ENCODE measurements at regions not wholly inside any gene's neighbourhood (a gene's known extent, or its start where the extent isn't known, plus 50 kb on each side); places are given as distances from the start of the nearest gene placed in this dataset.

- Histone ChIP-seq H3F3A (ENCODE audit: low read length, unreplicated experiment) (no peaks in the 10 kb centered on the region), H3K4me3 (ENCODE audit: low read length) (no peak overlapping the region), H4K20me1 (ENCODE audit: low read length) (no peaks in the 10 kb centered on the region), H3K9ac (ENCODE audit: low read length) (no peak overlapping the region), H2AFZ (ENCODE audit: low read length) (no peak overlapping the region), H3K36me3 (ENCODE audit: low read depth, low read length) (no peaks in the 10 kb centered on the region), H3K27me3 (ENCODE audit: low read length) (no peaks in the 10 kb centered on the region), H3K27ac (ENCODE audit: low read length) (no peak overlapping the region), H3K79me2 (ENCODE audit: low read length) (no peaks in the 10 kb centered on the region), H3K9me3 (ENCODE audit: low read length) (no peaks in the 10 kb centered on the region), H3K9me2 (replicated peaks; ENCODE audit: low read length) (no peaks in the 10 kb centered on the region), H3K4me1 (ENCODE audit: insufficient read depth, low read length) (no peaks in the 10 kb centered on the region), H3K4me2 (ENCODE audit: low read length) (no peak overlapping the region)
- ATAC-seq: no peak
- BruUV-seq (replicated peaks): no TSS peak
- ChIA-PET CTCF (no interaction called here), POLR2A (ENCODE audit: unreplicated experiment) (no interaction called here)
- intact Hi-C loops (cut with micrococcal nuclease): no loop called here
- TF ChIP-seq CTCF (conservative IDR thresholded peaks at IDR 0.05; ENCODE audit: low read depth, low read length) (no peak), EZH2 (IDR thresholded peaks at IDR 0.05; ENCODE audit: low read length, unreplicated experiment) (no peak), EZH2phosphoT487 (IDR thresholded peaks at IDR 0.05; ENCODE audit: borderline replicate concordance, low read length) (no peak)
- no peak for DNase-seq
Measured at GRCh38 chr2:48162742-48163141, 151.7 kb upstream of the FOXN2 start.

DNA sequence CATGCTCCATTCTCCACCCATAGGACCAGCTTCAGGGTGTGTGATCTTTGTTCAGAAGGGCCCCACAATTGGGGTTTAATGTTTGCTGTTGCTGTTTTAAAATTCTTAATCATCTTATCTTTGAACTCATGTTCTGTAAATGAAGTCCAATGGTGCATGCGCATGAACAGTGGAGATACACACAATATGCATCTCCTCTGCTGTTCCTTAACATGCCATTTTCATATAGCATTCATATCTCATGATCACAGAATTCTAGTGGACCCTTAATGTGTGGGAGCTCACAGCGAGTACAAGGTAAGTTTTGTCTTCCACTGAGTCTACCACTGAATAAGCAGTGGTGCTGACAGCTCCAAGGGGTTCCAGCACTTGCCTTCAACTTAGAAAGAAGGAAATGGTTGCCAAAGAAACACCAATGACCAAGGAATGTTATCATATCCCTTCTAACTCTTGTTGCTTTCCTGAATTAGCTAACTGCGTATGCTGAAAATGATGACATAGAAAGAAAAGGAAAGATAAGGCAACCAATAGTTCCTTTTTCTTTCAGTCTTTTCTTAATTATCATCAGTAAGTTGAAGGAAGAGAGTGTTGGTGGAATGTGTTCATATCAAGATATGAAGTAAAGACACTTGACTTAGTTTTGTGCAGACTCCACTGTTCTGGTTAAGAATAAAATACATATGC is 149.3 kb upstream of the FOXN2 start:
- H3K9me3 ChIP-seq (ENCODE audit: low read length): no peaks in the 10 kb centered on the region
- no TSS peak for BruUV-seq (replicated peaks)
- ChIA-PET POLR2A (ENCODE audit: unreplicated experiment) (no interaction called here), CTCF (no interaction called here)
- no peak overlapping the region for H3K9ac ChIP-seq (ENCODE audit: low read length)
- ATAC-seq (no peak), DNase-seq (no peak)
- no peaks in the 10 kb centered on the region for H3K79me2 ChIP-seq (ENCODE audit: low read length)
- H3K9me2 ChIP-seq (replicated peaks; ENCODE audit: low read length): no peaks in the 10 kb centered on the region
- H3K4me3 ChIP-seq (ENCODE audit: low read length): no peak overlapping the region
- H2AFZ ChIP-seq (ENCODE audit: low read length): no peak overlapping the region
- TF ChIP-seq EZH2 (IDR thresholded peaks at IDR 0.05; ENCODE audit: low read length, unreplicated experiment) (no peak), CTCF (conservative IDR thresholded peaks at IDR 0.05; ENCODE audit: low read depth, low read length) (no peak), EZH2phosphoT487 (IDR thresholded peaks at IDR 0.05; ENCODE audit: borderline replicate concordance, low read length) (no peak)
- no peaks in the 10 kb centered on the region for H3K27me3 ChIP-seq (ENCODE audit: low read length)
- no peaks in the 10 kb centered on the region for H4K20me1 ChIP-seq (ENCODE audit: low read length)
- H3K4me1 ChIP-seq (ENCODE audit: insufficient read depth, low read length): no peaks in the 10 kb centered on the region
- no peak overlapping the region for H3K4me2 ChIP-seq (ENCODE audit: low read length)
- intact Hi-C loops (cut with micrococcal nuclease): no loop called here
- H3K27ac ChIP-seq (ENCODE audit: low read length): no peak overlapping the region
- no peaks in the 10 kb centered on the region for H3F3A ChIP-seq (ENCODE audit: low read length, unreplicated experiment)
- no peaks in the 10 kb centered on the region for H3K36me3 ChIP-seq (ENCODE audit: low read depth, low read length)

DNA sequence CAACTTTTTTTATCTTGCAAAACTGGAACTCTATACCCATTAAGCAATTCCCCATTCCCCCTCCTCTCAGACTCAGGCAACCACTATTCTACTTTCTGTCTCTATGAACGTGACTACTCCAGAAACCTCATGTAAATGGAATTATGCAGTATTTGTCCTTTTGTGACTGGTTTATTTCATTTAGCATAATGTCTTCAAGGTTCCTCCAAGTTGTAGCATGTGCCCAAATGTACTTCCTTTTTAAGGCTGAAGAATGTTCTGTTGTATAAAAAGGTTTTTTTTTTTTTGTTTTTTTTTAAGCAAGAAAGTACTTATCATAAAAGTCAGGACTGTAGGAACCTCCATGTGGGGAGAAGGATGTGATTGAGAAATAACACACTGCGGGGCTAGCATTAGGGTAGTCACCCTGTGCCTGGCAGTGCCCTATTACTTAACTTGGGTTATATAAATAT is 145.3 kb upstream of the FOXN2 start:
- intact Hi-C loops (cut with micrococcal nuclease): no loop called here
- ChIA-PET CTCF (no interaction called here), POLR2A (ENCODE audit: unreplicated experiment) (no interaction called here)
- Histone ChIP-seq H3F3A (ENCODE audit: low read length, unreplicated experiment) (no peaks in the 10 kb centered on the region), H3K27ac (ENCODE audit: low read length) (no peak overlapping the region), H3K36me3 (ENCODE audit: low read depth, low read length) (no peaks in the 10 kb centered on the region), H3K27me3 (ENCODE audit: low read length) (no peaks in the 10 kb centered on the region), H3K9me2 (replicated peaks; ENCODE audit: low read length) (no peaks in the 10 kb centered on the region), H3K79me2 (ENCODE audit: low read length) (no peaks in the 10 kb centered on the region), H3K4me1 (ENCODE audit: insufficient read depth, low read length) (no peaks in the 10 kb centered on the region), H3K4me3 (ENCODE audit: low read length) (no peak overlapping the region), H3K9me3 (ENCODE audit: low read length) (no peaks in the 10 kb centered on the region), H2AFZ (ENCODE audit: low read length) (no peak overlapping the region), H4K20me1 (ENCODE audit: low read length) (no peaks in the 10 kb centered on the region), H3K9ac (ENCODE audit: low read length) (no peak overlapping the region), H3K4me2 (ENCODE audit: low read length) (no peak overlapping the region)
- no TSS peak for BruUV-seq (replicated peaks)
- no peak for TF ChIP-seq EZH2phosphoT487 (IDR thresholded peaks at IDR 0.05; ENCODE audit: borderline replicate concordance, low read length)
- no peak for TF ChIP-seq CTCF (conservative IDR thresholded peaks at IDR 0.05; ENCODE audit: low read depth, low read length)
- no peak for TF ChIP-seq EZH2 (IDR thresholded peaks at IDR 0.05; ENCODE audit: low read length, unreplicated experiment)
- ATAC-seq: no peak
- no peak for DNase-seq

All from PC-3 (cell line).